Endometrium (tissue), 2 donors: ENCODE measurements at regions not wholly inside any gene's neighbourhood (a gene's known extent, or its start where the extent isn't known, plus 50 kb on each side); places are given as distances from the start of the nearest gene placed in this dataset.

Source experiments
- FAIRE-seq: peaks from 2 replicates; lab custom pipeline; 2012; peaks lifted over from hg19 to GRCh38; lab: Jason Lieb, UNC
- donor health status: control.
- donor health status: control.

DNA sequence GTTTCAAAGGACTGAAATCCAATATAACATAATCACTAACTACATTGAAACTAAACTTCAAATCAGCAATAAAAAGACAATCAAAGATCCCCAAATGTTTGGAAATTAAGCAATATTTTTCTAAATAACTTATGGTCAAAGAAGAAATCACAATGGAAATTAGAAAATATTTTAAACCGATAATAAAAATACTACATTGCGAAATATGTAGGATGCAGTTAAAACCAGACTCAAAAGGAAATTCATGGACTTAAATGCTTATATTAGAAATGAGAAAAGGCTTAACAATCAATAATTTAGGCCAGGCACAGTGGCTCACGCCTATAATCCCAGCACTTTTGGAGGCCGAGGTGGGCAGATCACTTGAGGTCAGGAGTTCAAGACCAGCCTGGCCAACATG, 79.0 kb upstream of the HAAO start:
- peak; percentile 26 for FAIRE-seq

DNA sequence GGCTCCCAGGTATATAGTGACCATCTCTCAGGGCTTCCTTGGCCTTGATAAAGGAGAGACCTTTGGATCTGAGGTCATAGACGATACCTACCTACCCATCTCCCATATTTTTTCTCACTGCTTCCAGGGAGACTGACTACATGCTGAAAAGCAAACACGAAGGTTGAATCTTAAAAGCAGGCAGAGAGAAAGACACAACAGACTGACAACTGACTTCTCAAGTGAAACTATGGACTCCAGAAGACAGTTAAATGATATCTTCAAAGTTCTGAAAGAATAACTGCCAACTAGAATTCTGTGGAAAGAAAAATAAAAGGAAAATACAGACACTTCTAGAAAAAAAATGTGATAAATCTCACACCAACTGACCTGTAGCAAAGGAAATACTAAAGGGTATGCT, 76.5 kb upstream of the HAAO start:
- no peak for FAIRE-seq

DNA sequence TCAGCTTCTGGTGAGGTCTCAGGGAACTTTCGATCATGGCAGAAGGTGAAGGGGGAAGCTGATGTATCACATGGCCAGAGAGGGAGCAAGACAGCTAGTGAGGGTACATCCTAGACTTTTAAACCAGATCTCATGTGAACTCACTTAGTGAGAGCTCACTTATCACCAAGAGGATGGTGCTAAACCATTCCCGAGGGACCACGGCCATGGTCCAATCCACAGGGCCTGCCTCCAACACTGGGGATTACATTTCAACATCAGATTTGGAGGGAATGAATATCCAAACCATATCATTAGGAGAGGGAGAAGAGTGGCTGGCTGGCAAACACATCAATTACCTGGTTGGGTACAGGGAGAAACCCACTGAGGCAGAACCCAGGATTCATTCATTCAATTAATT, 75.7 kb upstream of the HAAO start:
- no peak for FAIRE-seq

- FAIRE-seq = no peak
Observed at GRCh38 chr2:42867093-42868065, 75.0 kb upstream of the HAAO start.

DNA sequence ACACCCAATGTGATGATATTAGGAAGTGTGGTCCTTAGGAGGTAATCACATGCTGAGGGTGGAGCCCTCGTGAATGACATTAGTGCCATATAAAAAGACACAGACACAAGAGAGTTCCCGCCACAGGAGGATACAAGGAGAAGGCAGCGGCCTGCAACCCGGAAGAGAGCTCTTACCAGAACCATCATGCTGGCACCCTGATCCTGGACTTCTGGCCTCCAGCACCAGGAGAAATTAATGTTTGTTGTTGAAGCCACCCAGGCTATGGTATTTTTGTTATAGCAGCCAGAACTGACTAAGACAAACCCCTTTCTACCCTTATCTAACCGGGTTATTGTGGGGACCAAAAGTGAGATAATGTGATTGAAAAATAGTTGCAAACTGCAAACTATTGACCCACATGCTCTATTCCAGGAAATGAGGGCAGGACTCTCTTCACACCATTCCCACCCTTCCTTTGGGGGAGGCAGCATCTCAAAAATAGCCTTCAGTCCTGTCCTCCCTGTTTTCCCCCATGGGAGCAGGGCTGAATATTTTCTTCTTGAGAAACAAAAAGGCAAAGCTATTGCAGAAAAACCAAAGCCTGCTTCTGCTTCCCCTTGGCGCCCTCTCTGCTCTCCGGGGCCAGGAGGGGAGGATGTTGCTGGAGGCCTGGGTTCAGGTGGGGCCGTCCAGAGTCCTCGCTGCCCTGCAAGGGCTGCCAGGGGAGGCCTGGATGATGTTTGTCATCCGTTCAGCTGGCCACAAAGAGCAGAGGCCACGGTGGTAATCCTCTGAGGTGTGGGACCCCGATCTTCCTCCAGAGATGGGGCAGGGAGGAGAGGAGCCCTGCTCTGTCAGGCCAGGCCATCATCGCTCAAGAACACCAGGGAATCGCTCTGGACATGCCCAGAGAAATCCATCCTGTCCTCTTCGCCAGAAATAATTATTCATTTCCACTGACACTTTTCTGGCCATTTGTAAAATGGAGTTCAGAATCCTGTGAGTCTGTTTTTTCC, 73.8 kb upstream of the HAAO start:
- no peak for FAIRE-seq

GRCh38 chr2:42864641-42865280, 72.4 kb upstream of the HAAO start:
- FAIRE-seq = no peak

DNA sequence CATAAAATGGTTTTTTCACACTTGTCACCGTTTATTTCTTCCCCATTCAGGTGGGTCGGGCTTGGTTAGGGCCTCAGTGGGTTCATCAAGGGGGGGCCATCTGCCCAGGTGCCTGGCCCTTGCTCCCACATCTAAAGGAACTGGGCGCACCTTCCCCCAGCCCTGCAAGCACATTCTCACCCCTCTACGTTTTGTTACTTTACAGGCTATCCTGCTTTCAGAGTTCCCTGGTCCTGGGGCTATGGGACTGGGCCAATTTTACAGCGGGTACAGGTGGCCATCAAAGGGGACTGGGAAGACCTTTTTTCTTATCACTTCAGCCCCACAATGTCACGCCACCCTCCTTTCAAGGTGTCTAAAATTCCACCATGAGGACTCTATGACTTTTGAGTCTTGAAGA, 71.8 kb upstream of the HAAO start:
- no peak for FAIRE-seq

GRCh38 chr2:42863751-42864150, 71.4 kb upstream of the HAAO start:
- FAIRE-seq = no peak

- no peak for FAIRE-seq
Observed at GRCh38 chr2:42863320-42863719, 70.9 kb upstream of the HAAO start.

DNA sequence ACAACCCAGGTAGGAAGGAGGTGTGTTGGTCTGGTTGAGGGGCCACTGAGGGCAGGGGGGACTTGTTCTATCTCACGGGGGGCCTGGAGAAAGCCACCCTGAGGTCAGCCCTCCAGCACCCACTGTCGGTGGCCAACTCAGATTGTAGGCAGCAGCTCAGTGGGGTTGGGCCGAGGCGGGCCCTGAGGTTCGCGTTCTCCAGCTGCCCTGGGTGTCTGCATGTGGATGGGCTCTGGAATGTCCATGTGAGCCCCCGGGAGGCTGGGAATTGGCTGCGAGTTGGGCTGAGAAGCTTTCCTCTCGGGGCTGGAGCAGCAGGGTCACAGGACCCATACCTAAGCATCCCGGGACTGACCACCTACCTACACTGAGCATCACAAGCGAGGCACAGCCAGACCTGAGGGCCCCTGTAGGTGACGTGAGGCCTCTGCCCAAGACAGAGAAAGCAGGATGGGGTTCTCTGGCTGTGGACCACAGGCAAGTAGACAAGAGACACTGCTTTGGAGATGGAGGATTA, 70.3 kb upstream of the HAAO start:
- no peak for FAIRE-seq

DNA sequence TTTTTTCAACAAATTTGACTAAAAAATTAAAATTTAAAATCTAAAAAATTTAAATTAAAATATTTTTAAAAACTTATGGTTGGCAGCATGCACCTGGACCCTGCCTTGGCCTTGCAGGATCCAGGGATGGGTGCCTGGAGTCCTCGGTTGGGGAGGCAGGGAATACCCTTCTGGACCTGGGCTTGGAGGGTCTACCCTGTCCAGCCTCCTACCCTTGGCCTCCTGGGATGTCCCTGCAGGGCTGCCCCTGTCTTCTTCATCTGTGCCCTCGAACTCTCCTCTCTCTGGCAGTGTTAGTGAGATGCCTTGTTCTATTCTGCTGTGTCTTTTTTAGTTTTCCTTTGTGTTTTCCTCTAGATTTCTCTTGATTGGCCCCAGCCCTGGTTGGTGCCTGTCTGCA, 68.9 kb upstream of the HAAO start:
- FAIRE-seq = no peak

DNA sequence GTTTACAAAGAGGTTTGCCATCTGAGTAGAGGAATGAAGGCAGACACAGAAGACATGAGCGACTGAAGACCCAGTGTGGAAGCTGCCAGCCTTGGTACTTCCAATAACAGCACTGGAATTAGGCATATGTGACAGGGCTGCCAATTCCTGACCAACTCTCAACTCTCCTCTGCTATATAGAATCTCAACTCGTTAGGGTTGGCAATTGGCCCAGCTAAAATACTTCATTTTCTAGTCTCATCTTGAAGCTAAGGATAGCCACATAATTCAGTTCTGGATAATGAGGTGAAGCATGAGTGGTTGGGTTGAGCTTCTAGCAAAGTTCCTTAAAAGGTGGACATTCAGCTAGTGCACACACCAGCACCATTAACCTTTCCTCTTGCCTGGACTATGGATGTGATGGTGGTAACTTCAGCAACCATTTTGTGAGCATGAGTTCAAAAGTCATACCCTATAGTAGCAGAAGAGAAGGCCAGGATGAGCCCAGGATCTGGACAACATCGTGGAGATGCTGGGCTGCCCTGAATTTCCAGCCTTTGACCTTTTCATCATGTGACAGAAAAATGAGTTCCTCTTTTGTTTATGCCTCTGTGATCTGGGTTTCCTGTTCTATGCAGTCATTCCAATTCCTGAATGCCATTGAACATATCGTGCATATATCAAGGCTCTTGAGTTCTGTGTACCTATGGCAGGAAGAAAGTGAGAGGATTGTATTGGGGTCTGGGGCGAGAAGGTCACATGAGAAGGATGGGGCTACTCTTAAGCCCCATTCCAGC, 68.1 kb upstream of the HAAO start:
- no peak for FAIRE-seq

DNA sequence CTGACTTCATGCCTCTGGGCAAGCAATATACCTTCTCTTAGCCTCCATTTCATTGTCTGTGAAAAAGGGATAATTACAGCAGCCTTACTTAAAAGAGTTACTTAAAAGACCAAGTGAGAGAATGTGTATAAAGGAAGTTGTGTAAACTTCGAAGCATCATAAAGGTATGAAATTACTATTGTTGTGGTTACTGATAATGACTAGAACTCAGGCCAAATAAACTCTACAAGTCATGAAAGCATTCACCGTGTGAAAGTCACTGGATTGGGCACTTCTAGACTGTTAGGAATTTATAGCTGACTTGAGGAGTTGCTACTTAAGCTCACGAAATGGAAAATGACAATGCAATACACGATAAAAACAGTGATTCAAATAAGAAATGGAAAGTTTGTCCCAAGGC, 67.4 kb upstream of the HAAO start:
- FAIRE-seq = no peak

- FAIRE-seq = peak; percentile 88
Observed at GRCh38 chr2:42859006-42859552, 66.7 kb upstream of the HAAO start.

GRCh38 chr2:42858140-42859005, 66.0 kb upstream of the HAAO start:
- no peak for FAIRE-seq

DNA sequence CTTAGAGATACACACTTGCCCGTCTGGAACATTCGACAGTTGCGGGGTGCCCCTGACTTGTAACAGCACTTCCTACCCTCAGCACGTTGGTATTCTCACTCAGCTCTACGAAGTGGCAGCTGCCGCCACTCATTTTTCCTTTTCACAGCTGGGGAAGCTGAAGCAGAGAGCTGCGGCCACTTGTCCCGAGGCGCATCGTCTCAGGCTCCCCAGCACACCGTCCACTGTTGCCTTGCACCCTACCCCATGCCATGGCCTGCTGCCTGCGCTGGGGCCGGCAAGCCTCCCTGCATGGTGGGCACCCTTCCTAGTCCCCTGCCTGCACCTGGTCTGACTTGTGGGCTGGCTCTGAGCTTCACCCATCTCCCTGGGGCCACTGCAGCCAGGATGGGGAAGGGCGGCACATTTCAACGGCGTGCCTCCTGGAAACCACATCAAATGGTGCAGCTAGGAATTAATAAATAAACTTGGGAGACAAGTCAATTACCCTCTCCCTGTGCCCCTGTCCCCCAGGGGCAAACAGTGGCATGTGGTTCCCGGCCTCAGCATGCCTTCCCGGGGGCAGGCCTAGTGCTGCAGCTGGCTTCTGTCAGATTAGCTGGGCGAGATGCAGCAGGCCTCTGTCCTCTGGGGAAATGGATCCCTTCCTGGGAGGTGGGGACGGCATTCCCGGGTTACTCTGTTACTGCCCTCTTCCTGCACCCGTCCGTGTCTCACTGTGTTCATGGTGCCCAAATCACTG, 64.7 kb upstream of the HAAO start:
- no peak for FAIRE-seq

GRCh38 chr2:42856106-42856860, 63.9 kb upstream of the HAAO start:
- no peak for FAIRE-seq

DNA sequence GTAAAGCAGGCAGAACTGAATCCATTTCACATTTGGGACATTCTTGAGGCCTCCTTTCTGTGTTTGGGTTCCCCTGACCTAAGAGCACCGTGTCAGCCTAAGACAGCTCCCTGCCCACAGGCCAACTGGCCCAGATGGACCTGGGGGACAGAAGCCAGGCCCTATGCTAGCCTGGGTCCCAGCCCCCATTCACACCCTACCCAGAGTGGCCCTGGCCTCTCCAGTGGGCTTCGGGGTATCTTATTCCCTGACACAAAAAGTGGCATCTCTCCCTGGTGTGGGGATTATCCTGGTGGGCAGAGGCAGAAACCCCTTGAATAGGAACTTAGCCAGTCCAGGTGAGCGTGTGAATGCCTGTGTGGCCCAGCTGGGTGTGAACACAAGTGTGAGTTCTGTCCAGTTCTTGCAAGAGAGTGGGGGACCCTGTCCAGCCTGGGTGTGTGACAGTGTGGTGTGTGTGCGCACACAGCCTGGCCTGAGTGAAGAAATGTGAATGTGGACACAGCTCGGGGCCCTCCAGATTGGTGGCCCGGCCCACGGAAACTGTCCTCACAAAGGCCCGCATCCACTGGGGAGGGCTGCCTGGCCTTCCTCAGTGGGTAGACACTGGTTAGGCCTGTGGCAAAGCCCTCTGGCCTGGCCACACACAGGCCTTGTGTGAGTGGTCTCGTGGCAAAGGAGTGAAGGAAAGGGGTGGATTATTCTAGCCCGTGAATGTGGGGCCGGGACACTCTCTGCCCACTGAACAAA, 63.0 kb upstream of the HAAO start:
- FAIRE-seq = no peak
